ENCODE measurements at regions not wholly inside any gene's neighbourhood (a gene's known extent, or its start where the extent isn't known, plus 50 kb on each side); places are given as distances from the start of the nearest gene placed in this dataset.

- no peak for DNase-seq (ENCODE audit: low read depth)
- TF ChIP-seq CTCF (conservative IDR thresholded peaks at IDR 0.05; ENCODE audit: low read depth, low read length), result no peak
- no peak overlapping the region for H3K4me3 ChIP-seq (ENCODE audit: low read length)
These were observed 125.9 kb downstream of the EMX2 start for GRCh38 chr10:117668327-117669008.

- DNase-seq (ENCODE audit: low read depth), result no peak
- H3K4me3 ChIP-seq (ENCODE audit: low read length), result no peak overlapping the region
- no peak for TF ChIP-seq CTCF (conservative IDR thresholded peaks at IDR 0.05; ENCODE audit: low read depth, low read length)
These were observed 126.6 kb downstream of the EMX2 start for GRCh38 chr10:117669122-117669521.

GRCh38 chr10:117670116-117670904 lies 127.8 kb downstream of the EMX2 start:
- no peak overlapping the region for H3K4me3 ChIP-seq (ENCODE audit: low read length)
- DNase-seq (ENCODE audit: low read depth), result no peak
- TF ChIP-seq CTCF (conservative IDR thresholded peaks at IDR 0.05; ENCODE audit: low read depth, low read length), result no peak

DNA sequence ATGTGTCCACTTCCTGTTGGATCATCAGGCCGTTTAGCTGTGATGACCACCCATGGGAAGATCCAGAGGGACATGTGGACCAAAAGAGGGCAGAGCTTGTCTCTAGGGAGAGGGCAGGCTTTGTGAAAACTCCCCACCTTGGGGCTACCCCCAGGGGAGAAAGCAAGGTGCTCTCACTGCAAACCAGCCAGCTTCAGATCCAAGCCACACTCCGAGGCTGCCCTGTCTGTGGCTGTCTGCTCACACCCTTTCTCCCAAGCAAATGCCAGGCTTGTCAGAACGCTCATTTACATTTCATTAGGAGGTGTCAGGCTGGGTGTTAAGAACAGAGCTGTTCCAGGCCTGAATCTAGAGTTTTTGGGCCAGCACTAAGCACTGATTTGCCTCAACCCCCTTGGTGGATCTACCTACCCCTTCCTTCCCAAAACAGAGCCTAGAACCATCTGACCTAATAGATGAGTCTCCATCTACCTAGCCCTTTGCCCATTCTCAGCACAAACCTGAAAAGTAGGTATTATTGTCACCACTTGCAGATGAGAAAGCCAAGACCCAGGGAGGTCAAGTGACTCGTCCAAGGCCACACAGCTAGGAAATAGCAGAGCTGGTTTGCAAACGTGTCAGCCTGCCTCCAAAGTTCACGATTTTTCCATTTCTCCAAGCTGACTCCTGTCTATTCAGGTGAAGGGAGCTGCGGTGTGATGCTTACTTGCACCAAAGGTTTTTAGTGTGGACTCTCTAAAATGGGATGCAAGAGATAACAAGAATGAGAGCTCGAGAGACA lies 130.9 kb downstream of the EMX2 start:
- no peak for DNase-seq (ENCODE audit: low read depth)
- TF ChIP-seq CTCF (conservative IDR thresholded peaks at IDR 0.05; ENCODE audit: low read depth, low read length), result no peak
- H3K4me3 ChIP-seq (ENCODE audit: low read length), result no peak overlapping the region

DNA sequence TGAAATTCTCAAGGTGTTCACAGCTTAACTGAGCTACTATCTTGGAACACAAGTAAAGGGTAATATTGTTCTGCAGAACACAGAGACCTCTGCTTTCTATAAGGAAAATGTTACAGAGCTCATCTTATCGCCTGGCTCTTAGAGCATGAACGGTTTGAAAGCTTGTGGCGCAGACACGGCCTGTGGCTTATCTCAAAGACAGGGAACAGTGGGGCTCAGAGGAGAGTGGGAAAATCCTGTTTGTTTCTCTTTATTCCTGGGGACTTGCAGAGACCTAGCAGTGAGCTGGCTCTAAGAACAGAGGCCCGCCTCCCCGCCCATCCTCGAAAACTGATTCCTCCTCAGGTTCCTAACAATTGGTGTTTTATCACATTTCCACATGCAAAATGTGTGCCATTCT lies 131.7 kb downstream of the EMX2 start:
- no peak overlapping the region for H3K4me3 ChIP-seq (ENCODE audit: low read length)
- DNase-seq (ENCODE audit: low read depth), result no peak
- TF ChIP-seq CTCF (conservative IDR thresholded peaks at IDR 0.05; ENCODE audit: low read depth, low read length), result no peak

DNA sequence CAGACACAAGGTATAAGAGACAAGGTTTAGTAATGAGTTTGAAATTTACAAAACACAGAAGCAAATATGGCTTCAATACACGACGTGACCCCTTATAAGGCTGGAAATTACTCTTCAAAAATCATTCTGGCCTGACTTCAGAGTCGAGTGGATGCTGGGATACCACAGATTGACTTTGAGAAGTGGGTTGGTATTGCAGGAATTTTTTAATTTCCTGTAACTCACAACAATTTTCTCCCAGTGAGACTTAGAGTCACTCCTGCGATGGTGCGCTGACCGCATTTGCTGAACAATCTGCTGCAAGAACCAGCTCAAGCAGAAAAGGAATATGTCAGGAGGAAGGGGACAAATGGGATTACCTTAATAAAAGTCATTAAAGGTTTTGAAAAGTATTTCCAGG lies 132.1 kb downstream of the EMX2 start:
- DNase-seq (ENCODE audit: low read depth), result no peak
- no peak overlapping the region for H3K4me3 ChIP-seq (ENCODE audit: low read length)
- TF ChIP-seq CTCF (conservative IDR thresholded peaks at IDR 0.05; ENCODE audit: low read depth, low read length), result no peak

Data from retinal pigment epithelial cell (primary cell).